Ishikawa (cell line): ENCODE measurements at regions not wholly inside any gene's neighbourhood (a gene's known extent, or its start where the extent isn't known, plus 50 kb on each side); places are given as distances from the start of the nearest gene placed in this dataset.

ENCODE experiments used
- CEBPB ChIP-seq: IDR thresholded peaks from 2 replicates; pipeline ENCODE4 v1.6.1; 2012
- CREB1 ChIP-seq: IDR thresholded peaks from 2 replicates; pipeline ENCODE4 v1.6.1; 2012; ENCODE audit warnings: low read depth
- EGR1 ChIP-seq: IDR thresholded peaks from 2 replicates; pipeline ENCODE4 v1.6.1; 2012
- EP300 ChIP-seq: IDR thresholded peaks from 2 replicates; pipeline ENCODE4 v1.6.1; 2012; ENCODE audit warnings: borderline replicate concordance
- FOXM1 ChIP-seq: IDR thresholded peaks from 2 replicates; pipeline ENCODE4 v1.6.1; 2012; ENCODE audit warnings: low read depth, borderline replicate concordance
- MAX ChIP-seq: IDR thresholded peaks from 2 replicates; pipeline ENCODE4 v1.6.1; 2012
- NFIC ChIP-seq: IDR thresholded peaks from 2 replicates; pipeline ENCODE4 v1.6.1; 2012
- RAD21 ChIP-seq: IDR thresholded peaks from 2 replicates; pipeline ENCODE4 v1.6.1; 2012; ENCODE audit warnings: low read depth
- REST ChIP-seq: IDR thresholded peaks from 2 replicates; pipeline ENCODE4 v1.6.1; 2012; ENCODE audit warnings: low read depth, mild to moderate bottlenecking
- TAF1 ChIP-seq: IDR thresholded peaks from 2 replicates; pipeline ENCODE4 v1.6.1; 2012; ENCODE audit warnings: low read depth, mild to moderate bottlenecking
- TCF12 ChIP-seq: IDR thresholded peaks from 2 replicates; pipeline ENCODE4 v1.6.1; 2012; ENCODE audit warnings: low read depth
- TEAD4 ChIP-seq: IDR thresholded peaks from 2 replicates; pipeline ENCODE4 v1.6.1; 2012
- USF1 ChIP-seq: IDR thresholded peaks from 2 replicates; pipeline ENCODE4 v1.6.1; 2012
- YY1 ChIP-seq: IDR thresholded peaks from 2 replicates; pipeline ENCODE4 v1.6.1; 2012; ENCODE audit warnings: low read depth
- ZBTB7A ChIP-seq: IDR thresholded peaks from 2 replicates; pipeline ENCODE4 v1.6.1; 2012; ENCODE audit warnings: low read depth

- TF ChIP-seq FOXM1 (no peak), TEAD4 (no peak), CEBPB (no peak), CREB1 (no peak), EP300 (no peak), MAX (no peak), USF1 (no peak), ZBTB7A (no peak), REST (no peak), YY1 (no peak)
Observed at GRCh38 chr13:39249982-39250381, 211.7 kb downstream of the NHLRC3 start.

- TF ChIP-seq USF1 (no peak), ZBTB7A (no peak), YY1 (no peak), TCF12 (no peak), CREB1 (no peak), RAD21 (no peak), EGR1 (no peak), CEBPB (no peak), TEAD4 (no peak), TAF1 (no peak)
Observed at GRCh38 chr13:39250440-39250839, 212.2 kb downstream of the NHLRC3 start.

GRCh38 chr13:39251340-39251739 lies 213.1 kb downstream of the NHLRC3 start:
- TF ChIP-seq NFIC (no peak), TEAD4 (no peak), EGR1 (no peak), TAF1 (no peak)

GRCh38 chr13:39253774-39254173 lies 215.5 kb downstream of the NHLRC3 start:
- TF ChIP-seq NFIC: no peak
- no peak for TF ChIP-seq YY1
- TF ChIP-seq CREB1: no peak
- TF ChIP-seq TAF1: no peak
- TF ChIP-seq EP300: no peak
- no peak for TF ChIP-seq RAD21
- TF ChIP-seq REST: no peak
- TF ChIP-seq ZBTB7A: no peak
- TF ChIP-seq FOXM1: no peak

GRCh38 chr13:39254601-39255000 lies 216.3 kb downstream of the NHLRC3 start:
- no peak for TF ChIP-seq RAD21
- TF ChIP-seq REST: no peak
- TF ChIP-seq TCF12: no peak
- TF ChIP-seq EGR1: no peak
- no peak for TF ChIP-seq NFIC
- no peak for TF ChIP-seq YY1
- TF ChIP-seq TAF1: no peak

- TF ChIP-seq TAF1: no peak
- TF ChIP-seq NFIC: no peak
- TF ChIP-seq RAD21: no peak
- no peak for TF ChIP-seq FOXM1
- TF ChIP-seq TEAD4: no peak
- TF ChIP-seq EP300: no peak
Observed at GRCh38 chr13:39257642-39258041, 219.4 kb downstream of the NHLRC3 start.
